ENCODE measurements at regions not wholly inside any gene's neighbourhood (a gene's known extent, or its start where the extent isn't known, plus 50 kb on each side); places are given as distances from the start of the nearest gene placed in this dataset.

- TF ChIP-seq PURB (CRISPR knock-in tag; IDR thresholded peaks at IDR 0.05; ENCODE audit: low read depth) (no peak), CBX3 (IDR thresholded peaks at IDR 0.05; ENCODE audit: borderline replicate concordance in 1 of 2, low read length in 2 of 2) (peak in 1 of 2 experiments; percentile 22; a peak in 1 of 3 replicates), PTRF (tag; IDR thresholded peaks at IDR 0.05) (no peak), SOX6 (IDR thresholded peaks at IDR 0.05) (no peak), POLR3A (IDR thresholded peaks at IDR 0.05; ENCODE audit: borderline replicate concordance, extremely low read depth, insufficient read depth, insufficient read length) (no peak), HMG20A (CRISPR knock-in tag; conservative IDR thresholded peaks at IDR 0.05) (no peak), JUN (IDR thresholded peaks at IDR 0.05; ENCODE audit: borderline replicate concordance, low read depth, low read length) (no peak), JUN (CRISPR knock-in tag; IDR thresholded peaks at IDR 0.05; ENCODE audit: borderline replicate concordance) (no peak), ZBTB7A (IDR thresholded peaks at IDR 0.05; ENCODE audit: borderline replicate concordance, control insufficient read depth, low read depth, low read length) (no peak), GTF2B (IDR thresholded peaks at IDR 0.05; ENCODE audit: extremely low read depth, insufficient read length) (no peak), TAF1 (IDR thresholded peaks at IDR 0.05; ENCODE audit: control insufficient read depth, extremely low read depth, insufficient read depth, low read length, severe bottlenecking) (no peak), ZNF583 (CRISPR knock-in tag; IDR thresholded peaks at IDR 0.05) (no peak), HLTF (IDR thresholded peaks at IDR 0.05) (no peak), MAZ (CRISPR knock-in tag; conservative IDR thresholded peaks at IDR 0.05 in 1 of 2, IDR thresholded peaks at IDR 0.05 in 1 of 2) (no peak), PRMT5 (CRISPR knock-in tag; IDR thresholded peaks at IDR 0.05) (no peak)
- TF ChIP-seq, protein P1, sequence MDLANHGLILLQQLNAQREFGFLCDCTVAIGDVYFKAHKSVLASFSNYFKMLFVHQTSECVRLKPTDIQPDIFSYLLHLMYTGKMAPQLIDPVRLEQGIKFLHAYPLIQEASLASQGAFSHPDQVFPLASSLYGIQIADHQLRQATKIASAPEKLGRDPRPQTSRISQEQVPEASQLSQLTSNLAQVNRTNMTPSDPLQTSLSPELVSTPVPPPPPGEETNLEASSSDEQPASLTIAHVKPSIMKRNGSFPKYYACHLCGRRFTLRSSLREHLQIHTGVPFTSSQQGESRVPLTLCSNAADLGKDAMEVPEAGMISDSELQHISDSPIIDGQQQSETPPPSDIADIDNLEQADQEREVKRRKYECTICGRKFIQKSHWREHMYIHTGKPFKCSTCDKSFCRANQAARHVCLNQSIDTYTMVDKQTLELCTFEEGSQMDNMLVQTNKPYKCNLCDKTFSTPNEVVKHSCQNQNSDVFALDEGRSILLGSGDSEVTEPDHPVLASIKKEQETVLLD (IDR thresholded peaks at IDR 0.05), result no peak
- TF ChIP-seq, protein P2, sequence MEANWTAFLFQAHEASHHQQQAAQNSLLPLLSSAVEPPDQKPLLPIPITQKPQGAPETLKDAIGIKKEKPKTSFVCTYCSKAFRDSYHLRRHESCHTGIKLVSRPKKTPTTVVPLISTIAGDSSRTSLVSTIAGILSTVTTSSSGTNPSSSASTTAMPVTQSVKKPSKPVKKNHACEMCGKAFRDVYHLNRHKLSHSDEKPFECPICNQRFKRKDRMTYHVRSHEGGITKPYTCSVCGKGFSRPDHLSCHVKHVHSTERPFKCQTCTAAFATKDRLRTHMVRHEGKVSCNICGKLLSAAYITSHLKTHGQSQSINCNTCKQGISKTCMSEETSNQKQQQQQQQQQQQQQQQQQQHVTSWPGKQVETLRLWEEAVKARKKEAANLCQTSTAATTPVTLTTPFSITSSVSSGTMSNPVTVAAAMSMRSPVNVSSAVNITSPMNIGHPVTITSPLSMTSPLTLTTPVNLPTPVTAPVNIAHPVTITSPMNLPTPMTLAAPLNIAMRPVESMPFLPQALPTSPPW (CRISPR knock-in tag; IDR thresholded peaks at IDR 0.05), result 0 out of 2 replicates have a peak, but pooled peaks have one; percentile 20
Observed at GRCh38 chr1:234983564-234984238, 144.9 kb downstream of the TOMM20 start (continued).

Data from K562 (cell line).